HS-27A (cell line): ENCODE measurements at regions not wholly inside any gene's neighbourhood (a gene's known extent, or its start where the extent isn't known, plus 50 kb on each side); places are given as distances from the start of the nearest gene placed in this dataset.

Source experiments
- DNase-seq: peaks from one replicate; pipeline ENCODE4 v3.0.0-alpha.2; 2012; ENCODE audit warnings: low read depth, missing footprints

DNA sequence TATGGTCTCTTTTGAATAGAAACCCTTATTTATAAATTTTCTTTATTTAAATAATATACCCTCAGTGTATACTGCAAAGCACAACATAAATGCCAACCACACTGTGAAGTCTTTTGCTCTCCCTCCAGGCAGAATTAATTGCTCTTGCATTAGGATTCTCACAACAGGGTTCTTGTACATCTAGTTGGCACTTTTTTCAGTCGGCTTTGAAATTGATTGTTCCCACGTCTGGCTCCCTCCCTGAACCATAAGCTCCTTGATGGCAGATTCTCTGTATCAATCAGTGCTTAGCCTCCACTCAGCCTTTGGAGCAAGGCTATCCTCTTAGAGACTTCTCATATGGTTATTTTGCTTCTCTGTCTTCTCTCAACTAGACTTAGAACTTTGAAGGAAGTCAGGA, 288.0 kb upstream of the POU3F2 start:
- DNase-seq: no peak

- no peak for DNase-seq
Observed at GRCh38 chr6:98547151-98547550, 287.2 kb upstream of the POU3F2 start.

- DNase-seq: no peak
Observed at GRCh38 chr6:98547634-98548033, 286.7 kb upstream of the POU3F2 start.

- no peak for DNase-seq
Observed at GRCh38 chr6:98548301-98548700, 286.1 kb upstream of the POU3F2 start.

DNA sequence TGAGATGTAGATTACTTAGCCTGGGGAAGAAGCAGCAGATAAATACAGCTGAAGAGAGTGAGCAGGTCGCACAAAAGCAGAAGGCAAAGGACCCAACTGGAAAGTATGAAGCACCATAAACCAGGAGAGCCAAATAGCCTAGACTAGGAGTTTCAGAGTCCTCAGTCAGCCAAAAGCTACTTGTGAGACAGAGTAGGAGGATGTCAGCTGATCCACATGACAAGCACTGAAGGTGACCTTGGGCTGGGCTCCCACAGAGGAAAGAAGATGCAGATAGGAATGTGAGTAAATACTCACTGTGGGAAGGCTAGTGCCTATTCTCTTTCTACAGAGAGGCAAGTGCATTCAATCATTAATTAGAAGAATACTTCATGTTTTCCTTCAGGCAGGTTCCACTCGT, 274.0 kb upstream of the POU3F2 start:
- DNase-seq: no peak

GRCh38 chr6:98560841-98561240, 273.5 kb upstream of the POU3F2 start:
- no peak for DNase-seq

GRCh38 chr6:98566126-98566525, 268.2 kb upstream of the POU3F2 start:
- no peak for DNase-seq

- DNase-seq: no peak
Observed at GRCh38 chr6:98572579-98572978, 261.8 kb upstream of the POU3F2 start.

DNA sequence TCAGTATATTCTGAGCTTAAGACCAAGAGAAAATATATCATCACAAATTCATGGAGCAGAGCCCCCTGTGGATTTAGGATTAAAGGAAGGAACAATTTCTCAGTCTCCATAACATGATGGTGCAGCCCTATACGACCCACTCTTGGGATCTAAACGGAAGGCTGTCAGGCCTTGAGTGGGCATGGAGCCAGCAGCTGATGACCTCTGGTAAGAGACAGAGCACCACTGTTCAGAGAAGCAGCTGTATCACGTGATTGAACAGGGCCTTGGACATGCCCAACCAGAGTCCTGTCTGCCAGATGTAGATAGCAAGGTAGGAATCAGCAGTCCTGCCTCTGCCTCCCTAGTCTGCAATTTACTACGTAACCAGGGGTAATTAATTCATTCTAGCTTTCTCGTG, 259.4 kb upstream of the POU3F2 start:
- DNase-seq: no peak

DNA sequence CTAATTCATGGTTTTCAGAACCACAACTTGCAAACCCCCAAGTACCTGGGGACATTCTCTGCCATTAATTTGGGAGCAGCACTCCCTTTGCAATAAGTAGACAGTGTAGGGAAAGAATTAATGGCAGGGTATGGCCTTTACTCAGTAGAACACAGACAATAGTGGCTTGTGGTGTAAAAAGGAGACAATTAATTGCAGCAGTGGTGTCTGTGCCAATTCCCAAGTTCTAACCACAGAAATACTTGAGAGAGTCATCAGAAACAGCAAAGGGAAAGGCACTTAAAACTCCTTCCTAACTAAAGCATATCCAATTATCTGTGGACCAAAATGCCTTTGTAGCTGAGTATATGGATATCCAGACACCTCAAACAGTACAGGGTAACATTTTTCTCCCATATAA, 257.6 kb upstream of the POU3F2 start:
- no peak for DNase-seq

- no peak for DNase-seq
Observed at GRCh38 chr6:98578016-98578415, 256.4 kb upstream of the POU3F2 start.

DNA sequence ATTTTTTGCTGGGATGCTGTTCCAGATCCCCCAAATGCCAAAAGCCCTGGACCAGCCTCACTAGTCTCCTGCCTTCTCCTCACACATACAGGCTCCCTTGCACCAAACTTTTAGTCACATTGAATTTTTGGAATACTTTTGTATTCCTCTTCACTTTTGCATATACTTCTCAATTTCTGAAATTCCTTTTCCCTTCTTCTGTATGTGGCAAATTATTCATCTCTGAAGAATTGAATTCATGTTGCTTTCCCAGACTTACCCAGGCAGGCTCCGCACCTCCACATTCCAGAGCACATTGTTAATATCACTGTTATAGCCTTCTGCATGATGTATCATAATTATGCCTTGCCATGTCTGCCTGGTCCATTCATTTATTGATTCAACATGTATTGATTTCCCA, 255.3 kb upstream of the POU3F2 start:
- no peak for DNase-seq

DNA sequence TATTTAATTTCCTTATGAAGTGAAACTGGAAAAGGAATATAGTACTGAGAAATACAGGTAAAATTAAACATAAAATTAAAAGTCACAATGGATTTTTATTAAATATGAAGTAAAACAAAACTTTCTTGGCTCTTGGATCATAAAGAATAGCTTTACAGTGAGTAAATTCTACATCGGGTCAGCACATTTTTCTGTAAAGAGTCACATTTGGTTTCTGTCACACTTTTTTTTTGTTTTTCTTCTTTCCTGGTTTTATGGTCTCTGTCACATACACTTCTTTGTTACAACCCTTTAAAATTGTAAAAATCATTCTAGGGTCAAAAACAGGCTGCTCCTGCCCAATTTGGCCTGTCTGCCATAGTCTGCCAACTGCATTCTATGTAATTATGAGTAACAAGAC, 254.4 kb upstream of the POU3F2 start:
- DNase-seq: no peak

DNA sequence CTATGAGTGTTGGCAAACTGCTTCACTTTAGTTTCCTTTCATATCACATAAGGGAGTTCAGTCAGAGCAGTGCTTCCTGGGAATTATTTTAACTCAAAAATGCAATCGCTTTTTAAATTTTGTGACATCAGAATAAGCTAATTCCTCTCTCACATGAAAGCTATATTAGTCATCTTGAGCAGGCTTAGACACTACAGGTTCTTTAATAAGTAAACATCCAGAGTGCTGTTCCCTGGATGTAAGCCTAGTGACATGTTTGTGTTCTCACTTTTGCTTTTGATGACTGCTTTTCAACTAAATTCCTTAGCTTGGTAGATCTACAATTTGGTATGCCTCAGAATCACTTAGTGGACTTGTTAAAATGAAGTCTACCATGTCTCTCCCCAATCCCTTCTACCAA, 252.7 kb upstream of the POU3F2 start:
- DNase-seq: no peak

GRCh38 chr6:98583506-98583905, 250.9 kb upstream of the POU3F2 start:
- DNase-seq: no peak

GRCh38 chr6:98586163-98586562, 248.2 kb upstream of the POU3F2 start:
- no peak for DNase-seq

DNA sequence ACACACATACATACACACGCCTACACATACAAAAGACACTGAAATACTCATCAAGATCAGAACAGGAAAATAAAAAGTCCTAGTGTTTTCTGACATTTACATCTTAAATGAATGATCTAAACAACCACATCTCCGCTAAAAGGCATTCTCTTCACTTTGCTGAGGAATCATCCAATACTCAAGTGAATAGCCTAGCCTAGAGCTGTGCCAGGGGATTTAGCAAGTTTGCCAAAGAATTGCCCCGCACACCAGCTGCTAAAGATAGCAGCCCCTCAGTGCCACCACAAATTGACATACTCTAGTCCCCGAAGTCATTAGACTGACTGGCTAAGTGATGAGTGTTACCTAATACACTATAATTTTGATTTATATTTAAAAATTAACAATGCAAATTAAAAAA, 246.8 kb upstream of the POU3F2 start:
- no peak for DNase-seq

DNA sequence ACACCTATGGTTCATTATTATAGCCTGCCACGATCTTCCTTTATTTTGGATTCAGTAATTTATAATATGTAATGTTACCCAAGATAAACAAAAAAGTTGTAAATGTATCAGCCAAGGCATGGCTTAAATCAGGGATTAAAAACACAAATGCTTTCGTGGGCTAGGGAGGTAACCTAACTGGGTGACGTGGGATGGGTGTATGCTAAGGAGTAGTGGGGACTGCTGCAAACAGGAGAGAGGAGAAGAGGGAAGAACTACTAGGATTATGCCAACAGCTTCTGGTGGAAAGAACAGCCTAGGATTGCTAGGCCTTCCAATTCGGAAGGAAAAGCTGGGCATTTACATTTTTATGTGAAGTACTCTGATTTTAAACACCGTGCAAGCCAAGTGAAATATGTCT, 244.8 kb upstream of the POU3F2 start:
- no peak for DNase-seq

DNA sequence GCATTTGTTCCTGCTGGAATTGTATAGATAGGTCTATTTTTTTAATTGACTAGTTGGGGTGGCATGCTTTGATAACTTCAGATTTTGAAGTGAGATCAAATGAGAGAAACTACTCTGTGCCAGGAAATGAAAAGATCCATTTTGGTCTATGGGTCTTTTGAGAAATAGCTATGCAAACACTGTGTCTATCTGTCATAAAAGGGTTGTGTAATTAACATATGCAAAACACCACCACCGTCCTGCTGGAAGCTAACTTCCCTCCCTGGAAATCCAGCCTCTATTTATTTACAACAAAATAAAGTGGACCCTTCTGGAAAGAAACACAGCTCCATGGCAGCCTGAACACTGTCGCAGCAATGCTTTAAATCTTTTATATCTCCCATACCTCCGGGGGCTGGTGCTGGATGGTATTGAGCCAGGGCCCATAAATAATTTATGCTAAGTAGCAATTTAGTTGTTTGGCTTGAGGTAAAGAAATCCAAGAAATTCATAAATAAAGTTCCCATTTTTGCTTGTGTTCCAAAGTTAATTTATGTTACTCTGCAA, 244.2 kb upstream of the POU3F2 start:
- no peak for DNase-seq

GRCh38 chr6:98590997-98591396, 243.4 kb upstream of the POU3F2 start:
- no peak for DNase-seq

- no peak for DNase-seq
Observed at GRCh38 chr6:98593676-98594075, 240.7 kb upstream of the POU3F2 start.

DNA sequence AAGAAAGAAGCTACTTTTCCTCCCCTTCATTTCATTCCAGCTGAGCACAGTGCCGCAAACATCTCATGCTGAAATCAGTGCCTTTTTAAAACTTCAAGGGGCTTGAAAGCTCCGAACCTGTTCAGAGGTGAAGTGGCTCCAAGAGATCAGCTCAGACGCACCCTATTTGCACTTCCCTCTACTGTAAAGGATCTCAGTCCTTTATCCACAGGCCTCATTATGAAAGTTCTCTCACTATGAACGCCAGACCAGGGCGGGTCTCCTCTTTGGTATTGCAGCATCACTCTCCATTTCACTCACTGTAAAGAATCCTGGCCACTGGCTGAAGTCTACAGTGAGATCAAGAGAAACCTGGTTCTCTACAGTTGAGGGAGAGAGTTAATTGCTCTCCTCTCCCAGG, 232.7 kb upstream of the POU3F2 start:
- no peak for DNase-seq

DNA sequence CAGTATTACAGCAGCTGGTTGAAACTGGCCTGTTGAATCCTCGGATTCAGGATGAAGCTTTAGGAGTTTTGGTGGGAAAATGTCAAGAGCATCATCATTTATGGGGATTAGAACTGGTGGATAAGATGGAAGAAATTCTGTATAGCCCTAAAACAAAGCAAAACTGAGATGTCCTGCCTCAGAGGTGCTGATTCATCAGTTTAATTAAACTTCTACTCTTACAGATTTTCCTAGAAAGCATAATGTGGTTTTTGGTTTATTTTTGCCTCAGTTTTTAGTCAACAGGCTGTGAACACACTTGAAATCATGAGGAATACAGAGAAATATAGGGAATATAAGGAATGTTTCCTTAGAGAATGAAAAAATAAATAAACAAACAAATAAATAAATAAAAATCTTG, 228.7 kb upstream of the POU3F2 start:
- DNase-seq: no peak

DNA sequence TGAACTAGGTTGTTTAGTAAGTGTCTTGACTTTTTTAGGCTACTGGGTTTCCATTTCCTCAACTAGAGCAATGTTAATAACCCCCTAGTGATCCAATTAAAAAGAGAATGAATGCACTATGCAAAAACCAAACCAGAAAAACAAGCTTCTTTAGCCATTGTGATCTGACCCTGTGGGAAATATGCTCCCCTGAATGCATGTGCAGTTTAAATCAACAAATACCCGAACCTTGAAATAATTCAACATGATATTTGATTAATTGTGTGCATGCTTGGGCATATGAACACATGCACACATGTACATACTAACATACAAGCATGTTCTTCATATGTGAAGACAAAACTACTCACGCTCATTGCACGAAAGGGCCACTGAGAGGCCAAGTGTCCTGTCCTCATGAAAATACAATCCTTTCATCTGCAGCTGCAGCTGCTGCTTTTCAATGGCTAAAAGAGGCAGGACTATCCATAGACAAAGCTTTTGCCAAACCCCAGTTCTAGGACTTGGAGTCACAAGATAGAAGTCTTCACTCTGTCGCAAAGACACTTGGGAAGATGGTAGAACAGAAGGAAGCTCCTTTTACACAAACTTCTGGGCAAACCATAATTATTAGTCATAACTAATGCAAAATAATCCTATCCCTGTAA, 207.1 kb upstream of the POU3F2 start:
- no peak for DNase-seq

DNA sequence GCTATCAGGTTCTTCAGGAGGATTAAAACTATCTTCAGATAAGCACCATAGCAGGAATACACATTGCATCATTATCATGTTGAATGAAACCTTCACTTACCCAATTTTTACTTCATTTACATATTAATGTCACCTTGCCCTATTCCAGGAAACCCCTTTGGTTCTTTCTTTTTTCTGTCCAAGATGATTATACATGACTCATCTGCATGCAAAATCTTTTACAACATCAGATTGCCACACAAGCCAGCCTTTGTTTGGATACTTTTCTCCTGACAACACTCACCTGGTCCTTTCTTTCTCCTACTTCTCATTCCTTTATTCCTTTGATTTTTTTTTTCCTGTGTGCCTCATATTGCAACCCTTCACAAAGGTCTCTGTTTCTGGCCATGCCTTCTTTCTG, 200.5 kb upstream of the POU3F2 start:
- DNase-seq: no peak
